GM23248 (cell line): ENCODE measurements at regions not wholly inside any gene's neighbourhood (a gene's known extent, or its start where the extent isn't known, plus 50 kb on each side); places are given as distances from the start of the nearest gene placed in this dataset.

Experiments
- DNase-seq: peaks from one replicate; pipeline ENCODE4 v3.0.0-alpha.2; 2015
- H2AFZ ChIP-seq: fragments of 200-600 bp; sonication (generic); 2 replicates; pipeline ENCODE4 v1.6.1; 2016; ENCODE audit warnings: antibody characterized with exemption
- H3F3A ChIP-seq: fragments of 200-600 bp; sonication (generic); 2 replicates; pipeline ENCODE4 v1.6.1; 2016; ENCODE audit warnings: mild to moderate bottlenecking, antibody characterized with exemption, mixed run types; ENCODE audit not compliant: insufficient read depth
- H3K27ac ChIP-seq: fragments of 200-600 bp; sonication (generic); 2 replicates; pipeline ENCODE4 v1.5.1; 2016; ENCODE audit warnings: mild to moderate bottlenecking
- H3K27me3 ChIP-seq: fragments of 200-600 bp; sonication (generic); replicated peaks from 2 replicates; pipeline ENCODE4 v1.6.1; 2016; ENCODE audit warnings: mild to moderate bottlenecking; ENCODE audit not compliant: insufficient read depth
- H3K36me3 ChIP-seq: fragments of 200-600 bp; sonication (generic); 2 replicates; pipeline ENCODE4 v1.6.1; 2016; ENCODE audit warnings: low read depth, mild to moderate bottlenecking
- H3K4me1 ChIP-seq: fragments of 200-600 bp; sonication (generic); 2 replicates; pipeline ENCODE4 v1.6.1; 2016; ENCODE audit warnings: mild to moderate bottlenecking; ENCODE audit not compliant: insufficient read depth
- H3K4me2 ChIP-seq: fragments of 200-600 bp; sonication (generic); one replicate; pipeline ENCODE4 v1.6.1; 2016; ENCODE audit warnings: mild to moderate bottlenecking; ENCODE audit not compliant: unreplicated experiment
- H3K4me3 ChIP-seq: fragments of 200-600 bp; sonication (generic); 2 replicates; pipeline ENCODE4 v1.5.1; 2016; ENCODE audit warnings: mild to moderate bottlenecking
- H3K79me2 ChIP-seq: fragments of 200-600 bp; sonication (generic); 2 replicates; pipeline ENCODE4 v1.6.1; 2016; ENCODE audit warnings: mild to moderate bottlenecking; ENCODE audit not compliant: insufficient read depth
- H3K9ac ChIP-seq: fragments of 200-600 bp; sonication (generic); 2 replicates; pipeline ENCODE4 v1.6.1; 2016; ENCODE audit warnings: mild to moderate bottlenecking
- H3K9me2 ChIP-seq: fragments of 200-600 bp; sonication (generic); 2 replicates; pipeline ENCODE4 v1.6.1; 2016; ENCODE audit warnings: mixed run types, mild to moderate bottlenecking, moderate library complexity; ENCODE audit not compliant: insufficient read depth
- H3K9me3 ChIP-seq: fragments of 200-600 bp; sonication (generic); one replicate; pipeline ENCODE4 v1.6.1; 2017; ENCODE audit warnings: low read depth
- H4K20me1 ChIP-seq: fragments of 200-600 bp; sonication (generic); 2 replicates; pipeline ENCODE4 v1.6.0; 2016; ENCODE audit not compliant: insufficient read depth
- EZH2 ChIP-seq: fragments of 200-600 bp; sonication (generic); IDR thresholded peaks from 2 replicates; pipeline ENCODE4 v1.6.1; 2018; ENCODE audit warnings: antibody characterized with exemption, mild to moderate bottlenecking; ENCODE audit not compliant: insufficient read depth, poor library complexity, severe bottlenecking
- EZH2phosphoT487 ChIP-seq: fragments of 200-600 bp; sonication (generic); IDR thresholded peaks from 2 replicates; pipeline ENCODE4 v1.6.1; 2018; ENCODE audit warnings: antibody characterized with exemption, moderate library complexity, mild to moderate bottlenecking, low read depth; ENCODE audit not compliant: insufficient read depth
- WGBS, 2 experiments: methylation state at CpG; one replicate each; pipeline ENCODE4 v1.1.6; 2015 to 2017; ENCODE audit warnings: low lambda C conversion rate in 2 of 2, low coverage in 1 of 2; ENCODE audit errors: missing lambda C conversion rate in 2 of 2; 5-methylcytosine and 5-hydroxymethylcytosine counted together
- in situ Hi-C: fragments of 300-500 bp; cut with MboI; formaldehyde crosslinking; loops from 2 replicates; pipeline ENCODE4 v1.15.0; 2020

DNA sequence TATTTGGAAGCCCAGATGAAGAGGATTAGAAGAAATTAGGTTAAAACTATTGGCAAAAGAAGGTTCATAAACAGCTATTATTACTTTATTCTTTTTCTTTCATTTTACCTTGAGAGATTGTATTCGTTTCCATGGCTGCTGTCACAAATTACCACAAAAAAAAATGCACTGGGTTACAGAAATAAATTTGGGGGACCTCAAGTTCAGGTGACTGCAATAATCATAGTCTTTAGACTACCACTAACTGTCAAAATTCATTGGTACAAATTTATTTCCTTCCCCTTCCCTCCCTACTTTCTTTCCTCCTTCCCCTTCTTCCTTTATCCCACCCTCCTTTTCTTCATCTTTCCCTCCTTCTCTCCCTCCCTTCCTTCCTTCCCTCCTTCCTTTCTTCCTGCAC lies 217.8 kb upstream of the PIK3C3 start:
- no peaks in the 10 kb centered on the region for H3K4me1 ChIP-seq
- H3K9ac ChIP-seq: no peak overlapping the region
- no peaks in the 10 kb centered on the region for H3F3A ChIP-seq
- no peaks in the 10 kb centered on the region for H3K79me2 ChIP-seq
- in situ Hi-C loops: no loop called here
- H3K4me2 ChIP-seq: no peak overlapping the region
- no peaks in the 10 kb centered on the region for H3K9me2 ChIP-seq
- H2AFZ ChIP-seq: no peak overlapping the region
- peaks cover 6% of the 10 kb centered on the region; the same call in 1 of the 2 replicates for H3K27me3 ChIP-seq
- H3K4me3 ChIP-seq: no peak overlapping the region
- TF ChIP-seq EZH2 (no peak), EZH2phosphoT487 (no peak)
- 0 to 3% methylated on average over 1 of the region's 1 CpG for WGBS, 2 experiments
- no peaks in the 10 kb centered on the region for H3K9me3 ChIP-seq
- no peaks in the 10 kb centered on the region for H4K20me1 ChIP-seq
- H3K36me3 ChIP-seq: no peaks in the 10 kb centered on the region
- DNase-seq: no peak
- H3K27ac ChIP-seq: no peak overlapping the region

- Histone ChIP-seq H3K4me2 (no peak overlapping the region), H3K79me2 (no peaks in the 10 kb centered on the region), H4K20me1 (no peaks in the 10 kb centered on the region), H3F3A (no peaks in the 10 kb centered on the region), H3K9me2 (no peaks in the 10 kb centered on the region), H3K9me3 (no peaks in the 10 kb centered on the region), H3K27me3 (no peaks in the 10 kb centered on the region; the same call in 1 of the 2 replicates), H2AFZ (no peak overlapping the region), H3K36me3 (no peaks in the 10 kb centered on the region), H3K4me3 (no peak overlapping the region), H3K4me1 (no peaks in the 10 kb centered on the region), H3K27ac (no peak overlapping the region), H3K9ac (no peak overlapping the region)
- DNase-seq: no peak
- WGBS, 2 experiments: 36 to 38% methylated on average over 1 of the region's 1 CpG
- in situ Hi-C loops: no loop called here
- TF ChIP-seq EZH2phosphoT487 (no peak), EZH2 (no peak)
These were observed 220.1 kb upstream of the PIK3C3 start for GRCh38 chr18:41734917-41735316.

DNA sequence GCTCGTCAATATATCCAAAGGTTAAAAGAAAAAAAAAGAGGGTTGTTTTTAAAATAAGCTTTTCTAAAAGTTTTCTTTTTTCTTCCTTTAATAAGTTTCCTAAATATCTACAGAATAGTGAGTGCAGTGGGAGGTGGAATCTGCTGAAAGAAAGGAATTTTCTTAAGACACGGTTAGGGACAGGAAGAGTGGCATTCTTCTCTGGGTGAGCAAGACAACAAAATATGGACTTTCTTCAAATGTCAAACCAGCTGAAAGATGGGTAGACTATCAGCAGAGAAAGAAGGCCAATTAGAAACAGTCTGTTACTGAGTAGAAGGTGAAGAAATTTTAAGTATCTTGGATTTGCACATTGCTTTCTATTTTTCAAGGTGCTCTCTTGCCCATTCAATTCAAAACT lies 222.7 kb upstream of the PIK3C3 start:
- Histone ChIP-seq H3K79me2 (no peaks in the 10 kb centered on the region), H3K9ac (no peak overlapping the region), H3K4me2 (no peak overlapping the region), H3K27ac (no peak overlapping the region), H3K9me2 (no peaks in the 10 kb centered on the region), H3K4me1 (no peaks in the 10 kb centered on the region), H3K9me3 (no peaks in the 10 kb centered on the region), H3K27me3 (no peaks in the 10 kb centered on the region; the same call in 1 of the 2 replicates), H2AFZ (no peak overlapping the region), H3K4me3 (no peak overlapping the region), H3F3A (no peaks in the 10 kb centered on the region), H3K36me3 (no peaks in the 10 kb centered on the region), H4K20me1 (no peaks in the 10 kb centered on the region)
- no peak for DNase-seq
- in situ Hi-C loops: no loop called here
- no peak for TF ChIP-seq EZH2phosphoT487
- TF ChIP-seq EZH2: no peak
- 13 to 24% methylated on average over 2 of the region's 2 CpGs for WGBS, 2 experiments

DNA sequence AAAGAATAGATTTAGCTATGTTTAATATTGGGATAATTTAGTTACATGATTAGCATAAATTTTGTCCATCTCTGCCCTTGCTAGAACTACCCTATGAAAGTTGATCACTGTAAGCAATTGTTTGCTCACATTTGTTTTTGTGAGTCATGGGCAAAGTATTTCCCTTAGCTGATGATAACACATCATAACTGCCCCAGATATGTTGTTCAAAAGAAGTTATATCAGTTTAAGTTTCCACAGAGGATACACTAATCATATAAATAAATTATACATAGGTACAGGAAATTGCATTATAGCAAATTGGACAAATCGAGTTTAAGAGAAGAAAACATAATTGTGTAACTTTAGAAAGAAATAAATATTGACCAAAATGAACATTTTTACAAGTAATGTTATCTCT lies 223.2 kb upstream of the PIK3C3 start:
- in situ Hi-C loops: no loop called here
- Histone ChIP-seq H3K4me2 (no peak overlapping the region), H3K4me3 (no peak overlapping the region), H2AFZ (no peak overlapping the region), H3K9ac (no peak overlapping the region), H3K27me3 (no peaks in the 10 kb centered on the region; the same call in 1 of the 2 replicates), H3F3A (no peaks in the 10 kb centered on the region), H3K9me2 (no peaks in the 10 kb centered on the region), H3K4me1 (no peaks in the 10 kb centered on the region), H4K20me1 (no peaks in the 10 kb centered on the region), H3K27ac (no peak overlapping the region), H3K9me3 (no peaks in the 10 kb centered on the region), H3K36me3 (no peaks in the 10 kb centered on the region), H3K79me2 (no peaks in the 10 kb centered on the region)
- WGBS, 2 experiments: 4 to 13% methylated on average over 1 of the region's 1 CpG
- no peak for TF ChIP-seq EZH2phosphoT487
- TF ChIP-seq EZH2: no peak
- no peak for DNase-seq

DNA sequence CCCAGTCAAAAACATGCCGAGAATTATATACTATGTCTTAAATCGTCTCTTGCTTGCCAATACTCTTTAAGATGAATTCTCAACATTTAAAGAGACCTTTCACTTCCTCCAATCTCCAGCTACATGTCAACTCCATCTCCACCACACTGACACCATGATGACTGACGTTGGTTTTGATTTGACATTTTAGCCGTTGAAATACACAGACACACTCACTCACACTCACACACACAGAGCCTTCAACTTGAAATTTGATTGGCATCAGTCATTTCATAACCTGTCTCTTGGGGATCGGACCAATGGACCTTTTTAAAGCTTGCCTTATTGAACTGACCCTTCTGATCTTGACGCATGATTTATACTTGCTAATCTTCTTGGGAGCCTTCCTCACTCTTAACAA lies 230.8 kb upstream of the PIK3C3 start:
- no peak overlapping the region for H3K9ac ChIP-seq
- in situ Hi-C loops: no loop called here
- H3K4me1 ChIP-seq: no peaks in the 10 kb centered on the region
- H4K20me1 ChIP-seq: no peaks in the 10 kb centered on the region
- TF ChIP-seq EZH2: no peak
- TF ChIP-seq EZH2phosphoT487: no peak
- no peaks in the 10 kb centered on the region; the same call in 1 of the 2 replicates for H3K27me3 ChIP-seq
- H3K9me3 ChIP-seq: no peaks in the 10 kb centered on the region
- no peaks in the 10 kb centered on the region for H3F3A ChIP-seq
- H2AFZ ChIP-seq: no peak overlapping the region
- no peak overlapping the region for H3K4me2 ChIP-seq
- H3K36me3 ChIP-seq: no peaks in the 10 kb centered on the region
- DNase-seq: no peak
- H3K79me2 ChIP-seq: no peaks in the 10 kb centered on the region
- 38 to 42% methylated on average over 6 of the region's 6 CpGs for WGBS, 2 experiments
- H3K9me2 ChIP-seq: no peaks in the 10 kb centered on the region
- H3K27ac ChIP-seq: no peak overlapping the region
- H3K4me3 ChIP-seq: no peak overlapping the region
